ENCODE measurements at regions not wholly inside any gene's neighbourhood (a gene's known extent, or its start where the extent isn't known, plus 50 kb on each side); places are given as distances from the start of the nearest gene placed in this dataset.

DNA sequence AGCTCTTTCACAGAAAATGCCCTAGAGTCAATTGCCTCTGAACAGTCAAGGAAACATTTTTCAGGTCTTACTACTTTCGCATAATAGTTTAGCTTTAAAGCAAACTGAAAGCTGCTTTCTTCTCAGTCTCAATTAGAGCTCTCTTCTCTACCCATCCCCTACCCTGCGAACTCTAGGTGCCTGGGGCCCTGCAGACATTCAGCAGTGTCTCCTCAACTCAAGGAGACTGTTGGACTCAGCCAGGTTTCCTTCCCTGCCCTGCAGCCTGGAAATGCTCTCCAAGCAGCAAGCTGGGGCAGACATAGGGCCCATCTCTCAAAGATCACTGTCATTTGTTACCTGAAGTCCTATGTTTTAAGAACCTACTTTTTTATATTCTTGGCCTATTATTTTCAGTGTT lies 312.5 kb upstream of the PRICKLE1 start:
- TF ChIP-seq EZH2 (IDR thresholded peaks at IDR 0.05; ENCODE audit: low read length, missing control alignments), result no peak
- TF ChIP-seq, protein P1, sequence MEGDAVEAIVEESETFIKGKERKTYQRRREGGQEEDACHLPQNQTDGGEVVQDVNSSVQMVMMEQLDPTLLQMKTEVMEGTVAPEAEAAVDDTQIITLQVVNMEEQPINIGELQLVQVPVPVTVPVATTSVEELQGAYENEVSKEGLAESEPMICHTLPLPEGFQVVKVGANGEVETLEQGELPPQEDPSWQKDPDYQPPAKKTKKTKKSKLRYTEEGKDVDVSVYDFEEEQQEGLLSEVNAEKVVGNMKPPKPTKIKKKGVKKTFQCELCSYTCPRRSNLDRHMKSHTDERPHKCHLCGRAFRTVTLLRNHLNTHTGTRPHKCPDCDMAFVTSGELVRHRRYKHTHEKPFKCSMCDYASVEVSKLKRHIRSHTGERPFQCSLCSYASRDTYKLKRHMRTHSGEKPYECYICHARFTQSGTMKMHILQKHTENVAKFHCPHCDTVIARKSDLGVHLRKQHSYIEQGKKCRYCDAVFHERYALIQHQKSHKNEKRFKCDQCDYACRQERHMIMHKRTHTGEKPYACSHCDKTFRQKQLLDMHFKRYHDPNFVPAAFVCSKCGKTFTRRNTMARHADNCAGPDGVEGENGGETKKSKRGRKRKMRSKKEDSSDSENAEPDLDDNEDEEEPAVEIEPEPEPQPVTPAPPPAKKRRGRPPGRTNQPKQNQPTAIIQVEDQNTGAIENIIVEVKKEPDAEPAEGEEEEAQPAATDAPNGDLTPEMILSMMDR (conservative IDR thresholded peaks at IDR 0.05 in 1 of 2, IDR thresholded peaks at IDR 0.05 in 1 of 2; ENCODE audit: low read depth in 1 of 2, low read length in 2 of 2), result no peak

Data from fibroblast of lung (primary cell).